HFF-Myc (cell line): ENCODE measurements at regions not wholly inside any gene's neighbourhood (a gene's known extent, or its start where the extent isn't known, plus 50 kb on each side); places are given as distances from the start of the nearest gene placed in this dataset.

Experiments used
- DNase-seq: peaks from one replicate; pipeline ENCODE4 v3.0.0-alpha.2; 2011; ENCODE audit warnings: low read depth; ENCODE audit errors: extremely low read depth
- H3K4me3 ChIP-seq: replicated peaks from 2 replicates; pipeline ENCODE4 v1.5.1; 2011; ENCODE audit warnings: low read depth, mild to moderate bottlenecking, control low read depth, low read length
- TF ChIP-seq, protein P1 (sequence below): IDR thresholded peaks from 2 replicates; pipeline ENCODE4 v1.5.1; 2012; ENCODE audit warnings: mild to moderate bottlenecking, low read depth, low read length, control low read depth; ENCODE audit errors: missing control alignments

- no peak for DNase-seq
These were observed 560.0 kb downstream of the CCDC85A start for GRCh38 chr2:56743807-56744206.

DNA sequence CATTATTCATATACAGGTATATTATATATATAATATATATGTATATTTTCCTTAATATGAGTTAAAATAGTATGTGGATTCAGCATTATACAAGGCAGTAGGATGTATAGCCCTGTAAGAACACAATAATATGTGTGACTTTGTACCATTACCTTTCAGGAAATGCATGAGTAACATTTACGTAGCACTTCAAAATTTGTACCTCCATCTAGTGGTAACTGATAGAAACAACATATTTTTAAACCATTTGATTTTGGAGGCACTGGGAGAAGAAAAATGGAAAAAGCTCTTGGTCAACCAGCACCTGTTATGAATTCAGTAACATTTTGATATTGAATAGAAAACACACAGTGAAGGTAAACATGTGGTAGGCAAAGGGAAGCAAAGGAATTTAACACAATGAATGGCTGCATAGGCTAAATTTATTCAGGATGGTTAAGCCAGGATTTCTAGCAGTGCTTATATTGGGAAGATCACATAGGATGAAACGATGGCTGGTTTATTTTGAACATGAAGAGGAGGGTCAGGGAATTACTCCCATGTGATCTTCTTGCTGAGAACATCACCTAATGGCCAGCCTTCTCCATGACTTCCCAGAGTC lies 565.5 kb downstream of the CCDC85A start:
- DNase-seq, result peak; percentile 7
- TF ChIP-seq, protein P1, sequence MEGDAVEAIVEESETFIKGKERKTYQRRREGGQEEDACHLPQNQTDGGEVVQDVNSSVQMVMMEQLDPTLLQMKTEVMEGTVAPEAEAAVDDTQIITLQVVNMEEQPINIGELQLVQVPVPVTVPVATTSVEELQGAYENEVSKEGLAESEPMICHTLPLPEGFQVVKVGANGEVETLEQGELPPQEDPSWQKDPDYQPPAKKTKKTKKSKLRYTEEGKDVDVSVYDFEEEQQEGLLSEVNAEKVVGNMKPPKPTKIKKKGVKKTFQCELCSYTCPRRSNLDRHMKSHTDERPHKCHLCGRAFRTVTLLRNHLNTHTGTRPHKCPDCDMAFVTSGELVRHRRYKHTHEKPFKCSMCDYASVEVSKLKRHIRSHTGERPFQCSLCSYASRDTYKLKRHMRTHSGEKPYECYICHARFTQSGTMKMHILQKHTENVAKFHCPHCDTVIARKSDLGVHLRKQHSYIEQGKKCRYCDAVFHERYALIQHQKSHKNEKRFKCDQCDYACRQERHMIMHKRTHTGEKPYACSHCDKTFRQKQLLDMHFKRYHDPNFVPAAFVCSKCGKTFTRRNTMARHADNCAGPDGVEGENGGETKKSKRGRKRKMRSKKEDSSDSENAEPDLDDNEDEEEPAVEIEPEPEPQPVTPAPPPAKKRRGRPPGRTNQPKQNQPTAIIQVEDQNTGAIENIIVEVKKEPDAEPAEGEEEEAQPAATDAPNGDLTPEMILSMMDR, result no peak
- no peak overlapping the region for H3K4me3 ChIP-seq

More at GRCh38 chr2:56743807-56744206, 560.0 kb downstream of the CCDC85A start:
- H3K4me3 ChIP-seq, result no peak overlapping the region
- TF ChIP-seq, protein P1, result no peak

- H3K4me3 ChIP-seq, result no peak overlapping the region
- TF ChIP-seq, protein P1, result no peak
- no peak for DNase-seq
These were observed 569.4 kb downstream of the CCDC85A start for GRCh38 chr2:56753182-56753581.

GRCh38 chr2:56754066-56754615 lies 570.4 kb downstream of the CCDC85A start:
- no peak for DNase-seq

GRCh38 chr2:56754627-56755026 lies 570.8 kb downstream of the CCDC85A start:
- DNase-seq, result no peak
- H3K4me3 ChIP-seq, result no peak overlapping the region
- TF ChIP-seq, protein P1, result no peak

More at GRCh38 chr2:56754066-56754615, 570.4 kb downstream of the CCDC85A start:
- TF ChIP-seq, protein P1, result no peak
- H3K4me3 ChIP-seq, result no peak overlapping the region

DNA sequence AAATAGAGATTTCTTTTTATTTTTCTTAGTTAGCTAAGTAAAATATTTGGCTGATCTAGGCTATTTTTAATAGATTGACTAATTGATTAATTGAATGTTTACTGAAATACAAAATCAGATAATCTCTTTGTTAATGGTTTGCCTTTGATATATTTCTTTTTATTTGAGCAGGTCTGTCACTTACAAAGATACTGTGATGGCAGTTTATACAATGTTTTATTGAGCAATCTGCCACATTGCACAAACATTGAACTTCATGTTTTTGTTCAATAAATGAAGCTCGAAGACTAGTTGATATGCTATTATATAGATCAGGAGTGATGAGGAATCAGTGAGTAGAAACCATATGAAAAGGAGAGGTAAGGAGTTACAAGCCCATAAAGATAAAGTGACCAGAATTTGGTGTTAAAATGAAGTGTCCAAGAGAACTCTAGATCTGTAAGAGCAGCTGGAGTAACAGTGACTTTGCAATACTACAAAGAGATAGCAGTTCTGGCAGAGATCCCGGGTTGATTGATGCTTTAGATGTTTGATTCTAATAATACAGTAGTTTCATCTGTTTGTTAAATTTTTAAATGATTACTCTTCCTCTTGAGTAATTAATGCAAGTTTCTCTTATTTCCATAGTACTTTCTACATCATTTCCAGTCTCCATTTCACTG lies 574.2 kb downstream of the CCDC85A start:
- TF ChIP-seq, protein P1, result no peak
- no peak for DNase-seq
- no peak overlapping the region for H3K4me3 ChIP-seq

GRCh38 chr2:56763683-56764082 lies 579.9 kb downstream of the CCDC85A start:
- H3K4me3 ChIP-seq, result no peak overlapping the region
- DNase-seq, result no peak
- TF ChIP-seq, protein P1, result no peak
